Effector memory CD8-positive, alpha-beta T cell (primary cell): ENCODE measurements at regions not wholly inside any gene's neighbourhood (a gene's known extent, or its start where the extent isn't known, plus 50 kb on each side); places are given as distances from the start of the nearest gene placed in this dataset.
"Not testable (repeated sequence)": the region's sequence is repeated elsewhere in the genome, so short reads cannot be mapped to it uniquely, and the experiment has no call there.

ENCODE experiments used
- ATAC-seq: fragments of 150-1000 bp; cut with Tn5 transposase; replicated peaks from 2 replicates; pipeline ENCODE4 v1.10.0; 2021; ENCODE audit warnings: mild to moderate bottlenecking, moderate library complexity
- DNase-seq, 3 experiments: peaks; one replicate each; pipeline ENCODE4 v3.0.0; 2021
- H3K27ac Mint-ChIP-seq, 2 donors: one replicate each; pipeline ENCODE4 v1.8.0; 2022; ENCODE audit warnings: mild to moderate bottlenecking in 2 of 2, mixed read lengths in 2 of 2, moderate library complexity in 2 of 2
- H3K27me3 Mint-ChIP-seq, 2 donors: one replicate each; pipeline ENCODE4 v1.8.0; 2022; ENCODE audit warnings: mixed read lengths in 2 of 2
- H3K36me3 Mint-ChIP-seq: one replicate; pipeline ENCODE4 v1.8.0; 2022; ENCODE audit warnings: mild to moderate bottlenecking, moderate library complexity, mixed read lengths; ENCODE audit not compliant: insufficient read depth
- H3K4me1 Mint-ChIP-seq, 2 donors: one replicate each; pipeline ENCODE4 v1.8.0; 2022; ENCODE audit warnings: low read depth in 2 of 2, mixed read lengths in 2 of 2
- H3K4me3 Mint-ChIP-seq, 2 donors: one replicate each; pipeline ENCODE4 v1.8.0; 2022; ENCODE audit warnings: mild to moderate bottlenecking in 2 of 2, mixed read lengths in 2 of 2, moderate library complexity in 2 of 2
- H3K9me3 Mint-ChIP-seq, 2 donors: one replicate each; pipeline ENCODE4 v1.8.0; 2022; ENCODE audit warnings: mixed read lengths in 2 of 2

DNA sequence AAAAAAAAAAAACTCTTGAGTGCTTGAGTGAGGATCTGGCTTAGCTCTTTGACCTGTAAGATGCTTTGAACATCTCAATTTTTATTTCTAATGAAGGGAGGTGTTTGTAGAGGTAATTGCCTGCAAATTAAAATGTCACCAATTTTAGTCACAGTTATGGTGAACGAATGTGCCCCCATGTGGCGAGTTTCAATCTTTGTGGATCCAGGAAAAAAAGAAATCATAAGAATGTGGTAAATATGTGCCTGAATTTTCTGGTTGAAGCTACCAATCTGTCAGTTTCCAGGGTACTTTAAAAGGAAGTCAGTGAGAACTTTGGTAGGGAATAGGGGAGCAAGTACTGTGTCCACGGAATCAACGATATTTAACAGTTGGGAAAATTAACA is 1772.4 kb upstream of the CDH9 start:
- DNase-seq (no peak), ATAC-seq (no peak)
- Mint-ChIP-seq H3K27me3 (no peaks in the 10 kb centered on the region), H3K4me3 (no peak overlapping the region), H3K27ac (no peak overlapping the region), H3K36me3 (no peaks in the 10 kb centered on the region), H3K4me1 (no peaks in the 10 kb centered on the region), H3K9me3 (peaks cover 0 to 7% of the 10 kb centered on the region in 2 donors)

DNA sequence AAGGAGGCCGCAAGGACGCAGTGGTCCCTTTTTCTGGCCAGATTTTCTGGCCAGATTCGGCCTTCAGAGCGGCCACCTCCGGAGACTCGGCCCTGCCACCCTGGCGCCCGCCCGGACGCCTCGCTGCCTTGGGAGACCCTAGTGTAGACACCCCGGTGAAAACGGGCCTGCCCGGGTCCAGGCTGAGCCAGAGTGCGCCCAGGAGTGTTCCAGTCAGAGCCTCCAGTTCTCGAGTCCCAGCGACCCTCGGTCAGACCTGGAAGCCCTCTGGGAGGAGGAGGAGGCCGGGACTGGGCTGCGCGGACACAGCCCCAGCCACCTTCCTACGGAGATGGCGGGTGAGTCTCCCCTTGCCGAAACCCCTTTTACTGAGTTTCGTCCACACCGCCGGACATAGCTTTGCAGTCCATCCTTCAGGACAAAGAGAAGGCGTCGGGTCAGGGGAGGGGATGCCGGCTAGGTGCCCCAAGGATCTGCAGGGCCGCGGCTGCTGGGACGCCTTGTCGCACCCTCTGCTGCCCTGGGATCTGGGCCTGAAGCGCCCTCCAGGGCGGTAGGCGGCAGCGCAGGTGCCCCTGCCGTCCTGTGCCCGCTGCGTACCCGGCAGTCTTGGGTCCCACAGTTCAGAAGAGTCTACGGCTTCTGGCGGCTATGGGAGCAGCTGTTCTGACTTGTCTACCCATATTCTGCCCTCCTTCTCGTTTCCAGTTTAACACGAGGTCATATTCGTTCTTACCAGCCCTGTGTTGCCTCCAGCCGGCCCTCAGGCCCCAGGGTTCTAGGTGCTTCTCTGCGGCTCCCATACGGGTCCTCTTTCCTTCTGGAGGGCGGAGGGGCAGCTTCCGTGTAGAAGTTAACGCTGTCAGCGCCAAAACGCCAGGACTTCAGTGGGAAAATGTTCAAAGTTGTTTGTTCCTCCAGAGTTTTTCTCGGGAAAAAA is 1771.7 kb upstream of the CDH9 start:
- no peak overlapping the region for H3K4me3 Mint-ChIP-seq
- no peaks in the 10 kb centered on the region for H3K36me3 Mint-ChIP-seq
- ATAC-seq = no peak
- no peak for DNase-seq
- no peaks in the 10 kb centered on the region for H3K27me3 Mint-ChIP-seq
- H3K27ac Mint-ChIP-seq = no peak overlapping the region
- H3K4me1 Mint-ChIP-seq = no peaks in the 10 kb centered on the region
- H3K9me3 Mint-ChIP-seq = peaks cover 0 to 7% of the 10 kb centered on the region in 2 donors

DNA sequence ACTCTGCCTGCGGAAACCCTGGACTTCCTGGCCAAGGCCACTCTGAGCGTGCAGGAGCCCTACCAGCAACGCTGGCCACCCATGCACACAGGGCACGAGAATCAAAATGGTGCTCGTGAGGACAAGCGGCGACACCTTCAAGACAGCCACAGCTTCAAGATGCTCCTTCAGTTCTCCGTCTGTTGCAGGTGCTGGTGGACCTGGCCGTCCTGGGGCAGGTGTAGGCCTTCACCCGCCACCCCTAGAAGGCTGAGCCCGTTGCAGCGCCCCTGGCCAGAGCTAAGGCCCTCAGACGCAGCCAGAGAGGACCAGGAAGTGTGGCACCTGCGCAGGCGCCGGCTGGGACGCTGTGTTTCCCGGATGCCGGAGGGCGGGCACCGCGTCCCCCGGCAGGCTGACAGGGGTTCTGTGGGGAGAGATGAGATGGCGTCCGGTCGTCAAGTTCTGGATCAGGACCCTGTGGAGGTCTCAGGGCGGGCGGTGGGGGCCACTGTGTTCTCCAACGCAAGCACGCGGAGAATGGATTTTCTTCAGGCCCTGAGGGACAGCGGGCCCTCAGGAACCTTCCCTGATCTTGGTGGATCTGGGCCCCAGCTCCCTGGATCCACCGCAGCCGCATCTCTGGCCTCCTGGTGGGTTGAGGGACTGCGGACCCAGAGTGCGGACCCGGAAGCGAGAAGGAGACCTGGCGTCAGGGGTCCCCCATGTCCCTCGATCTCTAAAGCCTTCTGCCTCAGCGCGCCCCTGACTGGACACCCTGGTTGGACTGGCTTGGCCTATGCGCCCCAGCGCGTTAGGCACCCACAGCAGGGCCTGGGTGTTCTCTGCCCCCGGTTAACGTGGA is 1770.8 kb upstream of the CDH9 start:
- Mint-ChIP-seq H3K27me3 (no peaks in the 10 kb centered on the region), H3K27ac (no peak overlapping the region), H3K9me3 (peaks cover 0 to 7% of the 10 kb centered on the region in 2 donors), H3K4me3 (no peak overlapping the region), H3K4me1 (no peaks in the 10 kb centered on the region), H3K36me3 (peaks cover 4% of the 10 kb centered on the region)
- DNase-seq (no peak), ATAC-seq (no peak)

DNA sequence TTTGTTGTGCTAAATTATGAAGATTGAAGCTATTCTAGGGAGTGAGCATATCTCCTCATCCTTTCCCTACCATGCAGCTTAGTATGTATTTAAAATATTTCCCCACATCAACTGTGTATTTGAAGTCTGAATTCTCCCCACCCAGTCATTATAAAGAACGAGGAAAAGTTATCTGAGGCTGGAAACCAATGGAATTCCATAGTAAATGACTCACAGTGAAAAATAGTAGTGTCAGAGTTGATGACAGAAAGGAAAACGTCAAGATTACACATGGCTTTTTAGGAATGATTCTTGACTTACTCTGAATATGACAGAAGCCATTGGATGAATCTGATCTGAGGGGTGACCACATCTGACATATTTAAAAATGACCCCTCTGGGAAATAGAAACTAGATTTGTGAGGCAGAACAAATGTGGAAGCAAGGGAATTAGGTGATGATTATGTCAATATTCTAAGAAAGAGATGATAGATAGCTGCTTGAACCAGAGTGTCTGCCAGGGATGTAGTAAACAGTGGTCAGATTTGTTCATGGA is 1768.9 kb upstream of the CDH9 start:
- no peaks in the 10 kb centered on the region for H3K4me1 Mint-ChIP-seq
- ATAC-seq (no peak), DNase-seq (no peak)
- no peaks in the 10 kb centered on the region for H3K27me3 Mint-ChIP-seq
- H3K27ac Mint-ChIP-seq = no peak overlapping the region
- no peak overlapping the region for H3K4me3 Mint-ChIP-seq
- peaks cover 4% of the 10 kb centered on the region for H3K36me3 Mint-ChIP-seq
- H3K9me3 Mint-ChIP-seq = peaks cover 0 to 7% of the 10 kb centered on the region in 2 donors

- H3K27ac Mint-ChIP-seq, H3K9me3 Mint-ChIP-seq, H3K27me3 Mint-ChIP-seq, ATAC-seq, H3K4me1 Mint-ChIP-seq, DNase-seq, H3K36me3 Mint-ChIP-seq, H3K4me3 Mint-ChIP-seq: not testable (repeated sequence)
Observed at GRCh38 chr5:28799035-28799434, 1760.6 kb upstream of the CDH9 start.

DNA sequence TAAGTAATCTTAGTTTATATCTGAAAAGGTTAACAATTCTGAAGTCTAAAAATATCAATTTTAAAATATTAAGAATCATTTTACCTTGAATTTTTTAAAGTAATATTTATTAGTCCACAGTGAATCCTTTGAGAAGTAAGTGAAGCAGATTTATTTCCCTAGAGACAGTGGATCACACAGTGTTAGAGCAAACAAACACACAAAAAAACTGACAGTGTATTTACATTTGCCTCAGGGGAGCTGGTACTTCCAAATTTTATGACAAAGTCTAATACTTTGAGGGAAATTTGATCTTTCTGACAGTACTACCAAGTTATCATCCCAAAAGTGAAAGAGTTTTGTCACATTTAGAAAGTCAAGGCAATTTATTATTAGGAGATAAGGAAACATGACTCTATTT is 1750.6 kb upstream of the CDH9 start:
- H3K27me3 Mint-ChIP-seq = no peaks in the 10 kb centered on the region
- H3K4me1 Mint-ChIP-seq = no peaks in the 10 kb centered on the region
- H3K4me3 Mint-ChIP-seq = no peak overlapping the region
- H3K36me3 Mint-ChIP-seq = no peaks in the 10 kb centered on the region
- peaks cover 8 to 12% of the 10 kb centered on the region in 2 donors for H3K9me3 Mint-ChIP-seq
- DNase-seq (no peak), ATAC-seq (no peak)
- no peak overlapping the region for H3K27ac Mint-ChIP-seq

- H3K27me3 Mint-ChIP-seq = no peaks in the 10 kb centered on the region
- H3K4me3 Mint-ChIP-seq = no peak overlapping the region
- H3K36me3 Mint-ChIP-seq = no peaks in the 10 kb centered on the region
- no peak for ATAC-seq
- no peaks in the 10 kb centered on the region for H3K4me1 Mint-ChIP-seq
- H3K9me3 Mint-ChIP-seq = peaks cover 8% of the 10 kb centered on the region in 2 donors
- DNase-seq = no peak
- no peak overlapping the region for H3K27ac Mint-ChIP-seq
Observed at GRCh38 chr5:28780083-28780692, 1741.8 kb upstream of the CDH9 start.

- no peak overlapping the region for H3K27ac Mint-ChIP-seq
- H3K36me3 Mint-ChIP-seq = no peaks in the 10 kb centered on the region
- H3K4me3 Mint-ChIP-seq = no peak overlapping the region
- no peaks in the 10 kb centered on the region for H3K27me3 Mint-ChIP-seq
- no peaks in the 10 kb centered on the region for H3K4me1 Mint-ChIP-seq
- ATAC-seq (no peak), DNase-seq (no peak)
- H3K9me3 Mint-ChIP-seq = peaks cover 6 to 8% of the 10 kb centered on the region in 2 donors
Observed at GRCh38 chr5:28779161-28779754, 1740.9 kb upstream of the CDH9 start.

- Mint-ChIP-seq H3K27me3 (no peaks in the 10 kb centered on the region), H3K4me3 (no peak overlapping the region), H3K4me1 (no peaks in the 10 kb centered on the region), H3K36me3 (no peaks in the 10 kb centered on the region), H3K9me3 (peaks cover 0 to 8% of the 10 kb centered on the region in 2 donors), H3K27ac (no peak overlapping the region)
- DNase-seq (no peak), ATAC-seq (no peak)
Observed at GRCh38 chr5:28770307-28770706, 1731.9 kb upstream of the CDH9 start.

DNA sequence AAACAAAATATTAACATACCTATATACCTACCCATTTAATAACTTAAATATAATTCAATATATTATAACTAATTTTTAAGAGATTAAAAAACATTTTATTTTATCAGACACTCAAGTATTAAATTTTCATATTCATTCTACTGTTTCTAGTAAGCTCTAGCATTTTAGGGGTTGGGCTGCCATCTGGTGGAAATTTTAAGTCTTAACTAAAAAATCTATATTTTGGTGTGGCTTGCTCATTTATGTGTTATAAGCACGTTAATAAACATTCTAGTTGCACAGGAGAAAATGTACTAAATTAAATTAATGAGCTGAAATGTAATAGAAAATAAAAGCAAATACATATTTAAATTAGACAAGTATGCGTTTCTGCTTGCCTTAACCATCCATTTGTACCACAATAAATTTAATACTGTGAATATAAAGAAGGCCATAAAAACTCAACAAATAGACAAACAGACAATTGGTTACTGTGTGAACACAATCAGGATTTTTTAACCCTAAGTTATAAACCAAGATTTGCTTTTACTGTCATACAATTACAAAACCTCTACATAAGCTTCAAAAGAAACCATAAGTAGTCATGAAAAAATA is 1728.3 kb upstream of the CDH9 start:
- peaks cover 3 to 8% of the 10 kb centered on the region in 2 donors for H3K9me3 Mint-ChIP-seq
- H3K27me3 Mint-ChIP-seq = no peaks in the 10 kb centered on the region
- H3K27ac Mint-ChIP-seq = no peak overlapping the region
- ATAC-seq = no peak
- H3K4me1 Mint-ChIP-seq = no peaks in the 10 kb centered on the region
- no peak overlapping the region for H3K4me3 Mint-ChIP-seq
- DNase-seq = no peak
- H3K36me3 Mint-ChIP-seq = no peaks in the 10 kb centered on the region

- H3K9me3 Mint-ChIP-seq = peaks cover 14 to 25% of the 10 kb centered on the region in 2 donors
- ATAC-seq (no peak), DNase-seq (no peak)
- no peaks in the 10 kb centered on the region for H3K36me3 Mint-ChIP-seq
- H3K4me1 Mint-ChIP-seq = no peaks in the 10 kb centered on the region
- H3K27me3 Mint-ChIP-seq = no peaks in the 10 kb centered on the region
- no peak overlapping the region for H3K4me3 Mint-ChIP-seq
- no peak overlapping the region for H3K27ac Mint-ChIP-seq
Observed at GRCh38 chr5:28751396-28751795, 1713.0 kb upstream of the CDH9 start.

- Mint-ChIP-seq H3K27ac (no peak overlapping the region), H3K4me3 (no peak overlapping the region), H3K36me3 (no peaks in the 10 kb centered on the region), H3K27me3 (no peaks in the 10 kb centered on the region), H3K9me3 (peaks cover 9 to 14% of the 10 kb centered on the region in 2 donors), H3K4me1 (no peaks in the 10 kb centered on the region)
- DNase-seq = no peak
- no peak for ATAC-seq
Observed at GRCh38 chr5:28750251-28750650, 1711.9 kb upstream of the CDH9 start.

DNA sequence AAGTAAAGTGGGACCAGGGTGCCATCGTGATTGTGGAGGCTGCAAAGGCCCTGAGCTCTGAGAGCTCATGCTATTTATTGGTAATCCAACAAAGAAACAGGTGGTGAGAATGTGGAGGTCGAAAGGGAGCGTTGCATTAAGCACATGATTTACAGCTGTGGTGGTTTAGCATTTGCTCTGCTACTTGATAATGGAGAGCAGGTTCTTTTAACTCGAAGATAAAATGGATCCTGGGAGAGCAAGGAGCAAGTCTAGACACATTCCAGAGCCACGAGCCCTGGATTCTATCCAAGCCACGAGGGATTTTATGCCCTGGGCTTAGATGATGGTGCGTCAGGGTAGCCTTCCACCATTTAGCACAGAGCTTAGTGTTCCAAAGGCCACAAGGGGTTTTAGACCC is 1710.1 kb upstream of the CDH9 start:
- no peak overlapping the region for H3K27ac Mint-ChIP-seq
- H3K9me3 Mint-ChIP-seq = peaks cover 9% of the 10 kb centered on the region in 2 donors
- no peak for ATAC-seq
- no peak overlapping the region for H3K4me3 Mint-ChIP-seq
- H3K27me3 Mint-ChIP-seq = no peaks in the 10 kb centered on the region
- DNase-seq = no peak
- H3K36me3 Mint-ChIP-seq = no peaks in the 10 kb centered on the region
- H3K4me1 Mint-ChIP-seq = no peaks in the 10 kb centered on the region
